ENCODE measurements at regions not wholly inside any gene's neighbourhood (a gene's known extent, or its start where the extent isn't known, plus 50 kb on each side); places are given as distances from the start of the nearest gene placed in this dataset.

DNA sequence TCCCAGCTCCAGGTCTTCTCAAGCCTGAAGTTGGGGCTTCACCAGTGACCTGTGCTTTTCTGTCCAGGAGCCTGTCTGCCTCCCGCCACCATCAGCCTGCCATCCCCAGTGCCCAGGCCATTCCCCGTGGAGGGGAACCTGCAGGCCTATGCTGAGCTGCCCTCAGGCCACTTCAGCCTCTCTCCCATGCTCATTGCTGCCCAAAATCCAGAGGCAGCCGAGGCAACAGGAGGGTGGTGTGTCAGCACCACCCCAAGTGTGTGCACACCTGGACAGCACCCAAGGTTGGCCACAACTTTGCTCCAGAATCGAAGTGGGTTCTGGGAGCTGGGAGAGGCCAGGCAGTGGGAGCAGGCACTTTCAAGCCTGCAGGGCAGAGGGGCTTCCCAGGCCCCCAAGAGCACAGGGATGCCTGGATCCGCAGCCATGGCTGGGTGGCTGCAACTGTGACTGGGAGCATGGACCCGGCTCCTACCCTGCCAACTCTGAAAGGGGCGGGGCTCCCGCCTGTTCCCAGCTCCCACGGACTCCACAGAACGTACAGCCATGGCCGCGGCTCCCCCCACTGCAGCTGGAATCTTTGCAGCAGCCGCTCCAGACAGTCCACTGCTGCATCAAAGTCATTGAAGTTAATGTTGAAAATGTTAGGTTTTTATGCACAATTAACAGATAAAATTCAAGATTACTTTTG, 1747.0 kb downstream of the OLFM4 start:
- TF ChIP-seq, protein P1, sequence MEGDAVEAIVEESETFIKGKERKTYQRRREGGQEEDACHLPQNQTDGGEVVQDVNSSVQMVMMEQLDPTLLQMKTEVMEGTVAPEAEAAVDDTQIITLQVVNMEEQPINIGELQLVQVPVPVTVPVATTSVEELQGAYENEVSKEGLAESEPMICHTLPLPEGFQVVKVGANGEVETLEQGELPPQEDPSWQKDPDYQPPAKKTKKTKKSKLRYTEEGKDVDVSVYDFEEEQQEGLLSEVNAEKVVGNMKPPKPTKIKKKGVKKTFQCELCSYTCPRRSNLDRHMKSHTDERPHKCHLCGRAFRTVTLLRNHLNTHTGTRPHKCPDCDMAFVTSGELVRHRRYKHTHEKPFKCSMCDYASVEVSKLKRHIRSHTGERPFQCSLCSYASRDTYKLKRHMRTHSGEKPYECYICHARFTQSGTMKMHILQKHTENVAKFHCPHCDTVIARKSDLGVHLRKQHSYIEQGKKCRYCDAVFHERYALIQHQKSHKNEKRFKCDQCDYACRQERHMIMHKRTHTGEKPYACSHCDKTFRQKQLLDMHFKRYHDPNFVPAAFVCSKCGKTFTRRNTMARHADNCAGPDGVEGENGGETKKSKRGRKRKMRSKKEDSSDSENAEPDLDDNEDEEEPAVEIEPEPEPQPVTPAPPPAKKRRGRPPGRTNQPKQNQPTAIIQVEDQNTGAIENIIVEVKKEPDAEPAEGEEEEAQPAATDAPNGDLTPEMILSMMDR (IDR thresholded peaks at IDR 0.05): no peak
- TF ChIP-seq POLR2AphosphoS5 (IDR thresholded peaks at IDR 0.05): no peak

All from suprapubic skin (tissue), 3 donors.